ENCODE measurements at regions not wholly inside any gene's neighbourhood (a gene's known extent, or its start where the extent isn't known, plus 50 kb on each side); places are given as distances from the start of the nearest gene placed in this dataset.

DNA sequence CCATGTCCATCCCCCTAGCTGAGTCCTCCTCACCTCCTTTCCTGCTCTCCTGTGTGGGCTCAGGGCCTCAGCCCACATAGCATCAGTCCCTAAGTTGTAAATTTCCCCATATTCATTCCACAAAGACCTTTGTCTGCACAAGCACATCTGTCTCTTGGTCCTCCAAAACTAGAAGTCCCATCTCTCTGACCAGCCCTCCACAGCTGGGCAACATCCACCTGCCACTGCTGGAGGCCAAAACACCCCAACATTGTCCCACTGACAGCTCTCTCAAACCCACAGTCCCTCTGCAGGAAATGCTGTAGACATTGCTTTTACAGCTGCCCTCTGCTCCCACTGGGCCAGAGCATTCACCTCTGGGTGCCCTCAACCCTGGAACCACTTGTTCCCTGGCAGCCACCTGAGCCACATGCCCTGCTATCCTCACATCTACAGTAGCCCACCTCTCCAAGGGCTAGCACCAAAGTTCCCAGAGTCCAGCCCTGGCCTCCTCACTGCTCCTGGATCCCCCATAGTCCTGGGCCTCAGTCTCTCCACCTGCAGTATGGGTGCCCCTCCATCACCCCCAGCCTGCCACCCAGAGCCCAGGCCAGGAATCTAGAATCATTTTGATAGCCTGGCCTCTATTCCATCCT lies 1722.7 kb downstream of the TP53TG3F start:
- H3K36me3 Mint-ChIP-seq (ENCODE audit: low read depth) = no peaks in the 10 kb centered on the region
- H3K9me3 Mint-ChIP-seq = peaks cover 10% of the 10 kb centered on the region
- no peaks in the 10 kb centered on the region for H3K27me3 Mint-ChIP-seq
- no peaks in the 10 kb centered on the region for H3K4me1 Mint-ChIP-seq (ENCODE audit: low read depth)
- H3K27ac Mint-ChIP-seq = no peak overlapping the region
- H3K4me3 Mint-ChIP-seq = no peak overlapping the region

GRCh38 chr16:35182943-35183550 lies 1723.6 kb downstream of the TP53TG3F start:
- Mint-ChIP-seq H3K9me3 (peaks cover 7% of the 10 kb centered on the region), H3K27me3 (no peaks in the 10 kb centered on the region)

DNA sequence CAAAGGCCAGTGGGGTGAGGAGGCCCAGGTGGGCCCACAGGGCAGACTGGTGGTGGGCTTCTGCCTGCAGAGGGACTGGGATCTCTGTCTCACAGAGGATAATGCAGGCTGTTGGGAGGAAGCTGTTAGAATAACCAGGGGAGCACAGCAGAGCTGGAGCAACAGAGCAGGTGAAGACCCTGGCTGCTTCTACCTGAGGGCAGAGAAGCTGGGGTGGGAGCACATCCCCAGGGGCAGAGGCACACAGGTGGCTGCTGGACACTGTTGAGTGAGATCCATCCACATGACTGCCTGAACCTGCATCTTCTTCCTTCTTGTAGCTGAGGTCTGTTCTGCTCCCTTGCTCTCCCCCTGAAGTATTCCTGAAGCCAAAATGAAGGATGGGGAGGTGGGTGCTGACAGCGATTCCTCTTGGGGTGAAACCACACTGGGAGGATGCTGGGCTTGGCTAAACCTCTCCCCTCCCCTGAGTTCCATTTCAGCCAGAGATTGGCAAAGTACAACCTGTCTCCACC lies 1725.0 kb downstream of the TP53TG3F start:
- Mint-ChIP-seq H3K27me3 (no peaks in the 10 kb centered on the region), H3K27ac (no peak overlapping the region), H3K9me3 (peaks cover 7% of the 10 kb centered on the region), H3K4me1 (ENCODE audit: low read depth) (no peaks in the 10 kb centered on the region), H3K4me3 (no peak overlapping the region), H3K36me3 (ENCODE audit: low read depth) (no peaks in the 10 kb centered on the region)

More at GRCh38 chr16:35182943-35183550, 1723.6 kb downstream of the TP53TG3F start:
- no peaks in the 10 kb centered on the region for H3K36me3 Mint-ChIP-seq (ENCODE audit: low read depth)
- no peak overlapping the region for H3K27ac Mint-ChIP-seq
- no peak overlapping the region for H3K4me3 Mint-ChIP-seq
- H3K4me1 Mint-ChIP-seq (ENCODE audit: low read depth) = no peaks in the 10 kb centered on the region

DNA sequence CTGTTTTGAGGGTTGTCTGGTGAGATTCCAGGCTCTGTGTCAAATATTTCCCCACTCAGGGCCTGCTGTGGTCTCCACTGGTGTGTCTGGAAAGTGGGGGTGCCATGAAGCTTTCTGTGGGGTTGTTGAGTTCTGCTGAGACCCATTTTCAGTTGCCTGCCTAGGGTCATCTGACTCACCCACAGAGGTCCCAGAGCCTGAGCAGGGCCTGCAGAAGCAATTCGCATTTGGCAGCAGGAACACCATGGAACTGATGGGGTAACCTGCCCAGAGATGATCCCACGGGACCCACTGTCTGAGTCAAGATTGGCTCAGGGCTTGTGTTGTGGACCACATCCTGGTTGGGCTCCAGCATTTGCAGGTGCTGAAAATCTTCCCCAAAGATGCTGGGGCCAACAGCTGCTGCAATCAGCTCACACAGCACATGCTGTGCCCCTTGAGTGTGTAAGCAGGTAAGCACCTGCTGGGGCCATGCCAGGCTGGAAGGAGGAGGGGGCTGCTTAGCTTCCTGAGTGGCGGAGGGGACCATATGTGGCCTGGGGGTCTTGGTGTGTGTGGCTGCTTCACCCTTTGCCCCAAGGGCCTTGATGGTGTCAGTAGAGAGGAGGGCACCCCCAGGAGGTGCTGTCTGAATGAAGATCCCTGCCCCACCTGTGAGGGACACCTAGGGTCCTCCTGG lies 1726.1 kb downstream of the TP53TG3F start:
- no peak overlapping the region for H3K27ac Mint-ChIP-seq
- no peaks in the 10 kb centered on the region for H3K4me1 Mint-ChIP-seq (ENCODE audit: low read depth)
- H3K4me3 Mint-ChIP-seq = no peak overlapping the region
- peaks cover 11% of the 10 kb centered on the region for H3K9me3 Mint-ChIP-seq
- no peaks in the 10 kb centered on the region for H3K27me3 Mint-ChIP-seq
- H3K36me3 Mint-ChIP-seq (ENCODE audit: low read depth) = no peaks in the 10 kb centered on the region

DNA sequence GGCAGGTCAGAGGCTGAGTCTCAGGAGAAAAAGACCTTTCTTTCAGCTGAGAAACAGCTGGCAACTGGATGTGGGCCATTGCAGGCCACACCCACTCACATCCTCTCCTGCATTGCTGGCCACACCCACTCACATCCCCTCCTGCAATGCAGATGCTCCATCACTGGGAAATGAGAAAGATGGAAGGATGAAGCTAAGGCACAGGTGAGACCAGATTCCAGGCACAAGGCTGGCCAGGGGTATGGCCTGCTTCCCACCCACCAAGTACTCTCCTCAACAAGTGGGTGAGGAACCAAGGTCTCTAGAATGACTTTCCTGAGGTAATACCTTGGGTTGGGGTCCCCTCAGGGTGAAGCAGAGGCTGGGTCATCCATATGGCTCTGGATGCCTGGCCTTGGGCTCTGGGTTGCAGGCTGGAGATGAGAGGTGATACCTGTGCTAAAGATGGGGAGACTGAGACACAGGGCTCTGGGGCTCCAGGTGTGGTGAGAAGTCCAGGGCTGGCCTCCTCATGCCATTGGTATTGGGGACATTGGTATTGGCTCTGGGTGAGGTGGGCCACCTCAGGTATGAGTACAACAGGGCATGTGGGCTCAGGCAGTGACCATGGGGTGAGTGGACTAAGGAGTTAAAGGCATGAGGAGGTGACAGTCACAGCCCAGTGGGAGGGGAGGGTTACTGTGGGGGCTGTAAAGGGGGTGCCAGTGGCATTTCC lies 1726.8 kb downstream of the TP53TG3F start:
- H3K27me3 Mint-ChIP-seq = no peaks in the 10 kb centered on the region
- no peaks in the 10 kb centered on the region for H3K4me1 Mint-ChIP-seq (ENCODE audit: low read depth)
- no peaks in the 10 kb centered on the region for H3K36me3 Mint-ChIP-seq (ENCODE audit: low read depth)
- no peak overlapping the region for H3K27ac Mint-ChIP-seq
- peaks cover 11% of the 10 kb centered on the region for H3K9me3 Mint-ChIP-seq
- no peak overlapping the region for H3K4me3 Mint-ChIP-seq

GRCh38 chr16:35187665-35188225 lies 1728.3 kb downstream of the TP53TG3F start:
- H3K36me3 Mint-ChIP-seq (ENCODE audit: low read depth) = no peaks in the 10 kb centered on the region
- no peaks in the 10 kb centered on the region for H3K27me3 Mint-ChIP-seq
- no peak overlapping the region for H3K4me3 Mint-ChIP-seq

GRCh38 chr16:35188288-35189155 lies 1729.1 kb downstream of the TP53TG3F start:
- no peaks in the 10 kb centered on the region for H3K36me3 Mint-ChIP-seq (ENCODE audit: low read depth)
- H3K4me3 Mint-ChIP-seq = no peak overlapping the region
- H3K27ac Mint-ChIP-seq = no peak overlapping the region
- H3K27me3 Mint-ChIP-seq = no peaks in the 10 kb centered on the region
- H3K4me1 Mint-ChIP-seq (ENCODE audit: low read depth) = no peaks in the 10 kb centered on the region
- H3K9me3 Mint-ChIP-seq = peaks cover 11% of the 10 kb centered on the region

More at GRCh38 chr16:35187665-35188225, 1728.3 kb downstream of the TP53TG3F start:
- H3K4me1 Mint-ChIP-seq (ENCODE audit: low read depth) = no peaks in the 10 kb centered on the region
- H3K9me3 Mint-ChIP-seq = peaks cover 11% of the 10 kb centered on the region
- no peak overlapping the region for H3K27ac Mint-ChIP-seq

DNA sequence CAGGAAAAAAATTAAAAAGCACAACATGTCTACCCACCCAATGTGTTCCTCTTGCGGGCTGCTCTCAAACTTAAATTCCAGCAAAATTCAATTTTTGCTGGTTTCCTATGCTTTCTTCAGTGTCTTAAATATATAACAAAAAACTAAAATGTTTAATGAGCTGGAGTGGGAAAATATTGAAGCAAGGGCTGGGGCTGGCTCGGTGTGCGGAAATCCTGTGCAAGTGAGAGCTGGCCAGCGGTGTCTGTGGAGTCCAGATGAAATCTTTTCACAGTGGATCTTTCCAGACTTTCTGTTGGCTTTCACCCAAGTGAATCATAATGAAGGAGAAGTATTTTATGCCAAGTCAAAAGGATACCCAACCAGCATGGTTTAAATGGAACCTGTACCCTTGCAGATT lies 1733.6 kb downstream of the TP53TG3F start:
- Mint-ChIP-seq H3K4me1 (ENCODE audit: low read depth) (no peaks in the 10 kb centered on the region), H3K27me3 (no peaks in the 10 kb centered on the region), H3K4me3 (no peak overlapping the region), H3K36me3 (ENCODE audit: low read depth) (no peaks in the 10 kb centered on the region), H3K27ac (no peak overlapping the region), H3K9me3 (peaks cover 4% of the 10 kb centered on the region)

- no peaks in the 10 kb centered on the region for H3K27me3 Mint-ChIP-seq
- no peaks in the 10 kb centered on the region for H3K36me3 Mint-ChIP-seq (ENCODE audit: low read depth)
- no peaks in the 10 kb centered on the region for H3K4me1 Mint-ChIP-seq (ENCODE audit: low read depth)
- peaks cover 4% of the 10 kb centered on the region for H3K9me3 Mint-ChIP-seq
- H3K27ac Mint-ChIP-seq = no peak overlapping the region
- no peak overlapping the region for H3K4me3 Mint-ChIP-seq
Observed at GRCh38 chr16:35193956-35194355, 1734.5 kb downstream of the TP53TG3F start.

- Mint-ChIP-seq H3K4me3 (no peak overlapping the region), H3K9me3 (peaks cover 4% of the 10 kb centered on the region), H3K27ac (no peak overlapping the region), H3K27me3 (no peaks in the 10 kb centered on the region), H3K36me3 (ENCODE audit: low read depth) (no peaks in the 10 kb centered on the region), H3K4me1 (ENCODE audit: low read depth) (no peaks in the 10 kb centered on the region)
Observed at GRCh38 chr16:35194681-35195080, 1735.3 kb downstream of the TP53TG3F start.

DNA sequence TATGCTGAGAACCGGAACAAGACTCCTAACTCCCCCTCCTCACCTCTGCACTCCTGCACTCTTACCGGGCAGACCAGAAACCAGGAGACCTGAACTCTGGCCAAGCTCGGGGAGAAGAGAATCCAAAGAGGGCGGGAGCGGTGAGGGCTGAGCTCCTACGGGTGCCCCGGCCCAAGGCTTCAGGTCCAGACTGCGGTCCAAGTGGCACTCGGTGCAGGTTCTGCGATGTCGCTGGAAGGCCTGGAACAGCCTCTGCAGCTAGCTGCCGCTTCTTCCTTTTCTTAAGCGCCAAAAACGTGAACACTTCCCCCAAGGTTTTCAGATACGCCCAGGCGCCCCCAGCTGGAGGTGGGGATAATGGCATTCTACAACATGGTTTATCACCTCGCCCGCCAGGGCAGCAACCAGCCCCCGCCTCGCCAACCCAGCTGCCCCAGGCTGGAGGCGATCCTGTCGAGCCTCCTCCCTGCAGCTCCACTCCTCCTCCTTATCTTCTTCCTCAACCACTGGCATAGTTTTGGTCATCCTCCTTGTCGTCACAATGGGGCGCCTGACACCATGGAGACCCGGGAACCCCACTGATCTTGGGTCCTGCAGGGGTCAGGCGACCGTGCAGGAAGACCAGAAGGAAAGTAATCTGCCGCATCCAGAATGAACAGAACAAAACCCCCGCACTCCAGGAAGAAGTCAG lies 1735.9 kb downstream of the TP53TG3F start:
- Mint-ChIP-seq H3K9me3 (no peaks in the 10 kb centered on the region), H3K4me1 (ENCODE audit: low read depth) (no peaks in the 10 kb centered on the region), H3K27ac (no peak overlapping the region), H3K36me3 (ENCODE audit: low read depth) (no peaks in the 10 kb centered on the region), H3K4me3 (no peak overlapping the region), H3K27me3 (no peaks in the 10 kb centered on the region)

- Mint-ChIP-seq H3K27me3 (no peaks in the 10 kb centered on the region), H3K4me3 (no peak overlapping the region), H3K9me3 (no peaks in the 10 kb centered on the region), H3K4me1 (ENCODE audit: low read depth) (no peaks in the 10 kb centered on the region), H3K36me3 (ENCODE audit: low read depth) (no peaks in the 10 kb centered on the region), H3K27ac (no peak overlapping the region)
Observed at GRCh38 chr16:35195864-35196216, 1736.4 kb downstream of the TP53TG3F start.

DNA sequence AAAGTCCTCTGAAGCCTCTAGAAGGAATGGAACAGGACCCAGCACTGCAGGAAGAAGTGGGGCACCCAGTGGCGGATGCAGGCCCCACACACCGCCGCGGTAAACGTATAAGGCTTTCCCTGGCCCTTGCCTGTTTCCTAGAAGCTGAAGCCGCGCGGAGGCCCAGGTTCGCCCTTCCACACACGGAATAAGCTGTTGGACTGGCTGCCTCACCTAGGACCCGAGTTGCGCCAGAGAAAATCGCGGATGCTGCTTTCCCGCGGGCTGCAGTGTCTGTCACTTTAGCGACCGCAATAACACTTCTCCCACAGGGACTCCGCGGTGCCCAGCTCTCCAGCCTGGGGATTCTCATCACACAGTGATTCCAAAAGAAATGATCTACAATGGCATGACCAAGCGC lies 1736.9 kb downstream of the TP53TG3F start:
- H3K27me3 Mint-ChIP-seq = no peaks in the 10 kb centered on the region
- no peaks in the 10 kb centered on the region for H3K4me1 Mint-ChIP-seq (ENCODE audit: low read depth)
- peaks cover 2% of the 10 kb centered on the region for H3K9me3 Mint-ChIP-seq
- no peaks in the 10 kb centered on the region for H3K36me3 Mint-ChIP-seq (ENCODE audit: low read depth)
- no peak overlapping the region for H3K27ac Mint-ChIP-seq
- no peak overlapping the region for H3K4me3 Mint-ChIP-seq

Data from stimulated activated naive CD8-positive, alpha-beta T cell treated with anti-CD3 and anti-CD28 coated beads, Interleukin-15, Interleukin-2, amounts not matched to agents 100 ng/mL and 50 ng/mL, for 24 hours (primary cell).